ENCODE measurements at regions not wholly inside any gene's neighbourhood (a gene's known extent, or its start where the extent isn't known, plus 50 kb on each side); places are given as distances from the start of the nearest gene placed in this dataset.

DNA sequence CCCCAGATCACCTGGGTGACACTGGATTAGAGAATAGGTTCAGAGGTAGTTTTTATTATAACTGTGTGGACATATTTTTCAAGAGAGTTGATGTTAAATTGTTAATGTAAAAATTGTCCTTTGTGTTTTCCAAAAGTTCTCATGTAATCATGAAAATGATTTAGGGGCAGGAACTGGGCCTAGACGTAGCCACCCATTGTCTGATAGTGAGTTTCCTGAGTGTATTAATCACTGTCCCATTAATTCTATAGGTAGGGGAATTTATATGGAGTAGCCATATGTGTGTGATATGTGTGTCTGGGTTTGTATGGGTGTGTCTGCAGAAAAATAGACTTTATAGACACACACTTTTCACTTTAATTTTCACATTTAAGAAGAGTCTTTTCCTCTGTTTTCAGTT, 144.6 kb upstream of the RAI14 start:
- no peak for DNase-seq

DNA sequence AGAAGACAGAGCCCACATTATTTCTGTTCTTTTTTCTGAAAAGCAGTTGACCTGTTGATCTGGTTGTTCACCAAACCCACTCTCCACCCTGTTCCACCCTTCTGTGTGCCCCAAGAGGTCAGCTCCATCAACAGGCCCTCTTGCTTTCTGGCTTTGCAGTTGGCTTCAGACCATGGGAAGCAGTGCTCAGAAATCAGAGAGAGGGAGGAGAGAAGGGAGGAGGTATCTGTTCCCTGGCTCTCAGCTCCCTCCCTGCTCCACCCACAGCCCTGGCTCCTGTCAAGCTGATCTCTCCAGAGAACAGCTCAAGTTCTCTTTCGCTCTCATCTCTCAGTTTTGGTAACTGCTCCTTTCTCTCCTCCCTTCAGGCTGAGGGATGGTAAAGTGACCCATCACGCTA, 144.2 kb upstream of the RAI14 start:
- no peak for DNase-seq

DNA sequence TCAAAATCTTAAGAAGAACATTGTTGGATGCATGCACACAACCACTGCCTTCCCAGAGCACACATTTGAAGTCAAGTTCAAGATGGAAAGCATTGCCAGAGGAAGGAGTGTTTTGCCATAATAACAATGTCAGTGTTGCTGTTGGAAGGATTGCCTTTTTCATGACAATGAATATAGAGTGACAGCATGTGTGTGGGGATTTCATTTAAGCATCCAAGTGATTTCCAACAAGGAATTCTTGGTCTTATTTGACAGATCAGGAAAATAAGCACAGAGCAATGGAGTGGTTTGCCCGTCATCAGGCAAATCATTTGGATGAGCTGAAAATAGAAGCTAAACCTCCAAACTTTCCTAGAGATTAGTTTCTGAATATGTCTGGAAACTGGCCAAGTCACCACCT, 140.0 kb upstream of the RAI14 start:
- DNase-seq: no peak

DNA sequence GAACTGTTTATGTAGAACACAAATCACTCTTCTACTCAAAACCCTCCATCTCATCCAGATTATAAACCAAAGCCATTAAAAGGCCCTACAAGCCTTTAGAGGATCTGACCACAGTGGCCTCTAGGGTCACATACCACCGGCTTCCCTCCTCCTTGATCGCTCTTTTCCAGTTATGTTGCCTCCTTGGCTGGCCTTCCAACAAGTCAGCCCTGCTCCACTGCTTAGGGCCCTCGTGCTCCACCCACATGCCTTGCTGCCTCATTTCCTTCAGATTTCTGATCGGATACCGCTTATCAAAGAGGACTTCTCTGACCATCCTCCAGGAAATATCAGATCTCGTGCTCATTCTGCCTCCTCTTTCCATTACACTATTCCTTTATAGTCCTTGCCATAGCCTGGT, 139.4 kb upstream of the RAI14 start:
- DNase-seq: no peak

DNA sequence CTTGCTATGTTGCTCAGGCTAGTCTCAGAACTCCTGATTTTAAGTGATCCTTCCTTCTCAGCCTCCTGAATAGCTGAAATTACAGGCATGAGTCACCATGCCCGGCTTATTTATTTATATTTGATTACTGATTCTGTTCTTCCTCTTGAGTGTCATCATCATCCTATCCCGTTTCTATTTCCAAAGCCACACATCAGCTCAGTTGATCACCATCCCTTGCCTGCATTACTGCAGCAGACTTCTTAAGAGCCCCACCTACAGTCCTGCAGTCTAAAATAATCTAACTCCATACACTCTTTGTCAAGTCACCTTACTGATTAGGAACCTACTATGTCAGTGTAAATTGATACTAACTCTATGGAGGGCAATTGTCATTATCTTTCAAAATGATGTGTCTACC, 138.9 kb upstream of the RAI14 start:
- DNase-seq: no peak

DNA sequence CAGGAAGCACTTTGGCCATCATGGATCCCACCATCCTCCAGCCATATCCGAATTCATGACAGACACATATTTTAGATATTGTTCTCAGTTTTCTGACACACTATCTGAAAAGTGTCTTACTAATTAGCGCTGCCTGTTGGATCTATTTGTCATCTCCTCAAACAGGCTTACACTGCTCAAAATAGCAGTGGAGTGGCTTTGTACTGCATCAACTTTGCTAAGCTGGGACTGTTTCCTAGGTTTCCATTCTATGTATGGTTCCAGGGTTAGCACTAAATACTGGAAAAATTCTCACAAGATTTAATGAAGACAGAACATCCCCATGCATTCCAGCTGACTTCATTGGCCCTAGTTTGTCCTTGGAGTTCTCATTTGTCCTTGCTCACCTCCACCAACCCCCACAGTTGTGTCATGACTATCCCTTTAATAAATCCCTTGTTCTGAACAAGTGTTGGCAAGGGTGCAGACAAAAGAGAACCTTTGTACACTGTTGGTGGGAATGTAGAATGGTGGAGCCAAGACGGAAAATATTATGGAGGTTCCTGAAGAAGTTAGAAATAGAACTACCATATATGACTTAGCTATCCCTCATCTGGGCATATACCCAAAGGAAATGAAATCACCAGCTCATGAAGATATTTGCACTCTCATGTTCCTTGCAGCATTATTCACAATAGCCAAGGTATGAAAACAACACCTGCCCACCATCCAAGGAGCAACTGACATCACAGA, 136.5 kb upstream of the RAI14 start:
- no peak for DNase-seq

DNA sequence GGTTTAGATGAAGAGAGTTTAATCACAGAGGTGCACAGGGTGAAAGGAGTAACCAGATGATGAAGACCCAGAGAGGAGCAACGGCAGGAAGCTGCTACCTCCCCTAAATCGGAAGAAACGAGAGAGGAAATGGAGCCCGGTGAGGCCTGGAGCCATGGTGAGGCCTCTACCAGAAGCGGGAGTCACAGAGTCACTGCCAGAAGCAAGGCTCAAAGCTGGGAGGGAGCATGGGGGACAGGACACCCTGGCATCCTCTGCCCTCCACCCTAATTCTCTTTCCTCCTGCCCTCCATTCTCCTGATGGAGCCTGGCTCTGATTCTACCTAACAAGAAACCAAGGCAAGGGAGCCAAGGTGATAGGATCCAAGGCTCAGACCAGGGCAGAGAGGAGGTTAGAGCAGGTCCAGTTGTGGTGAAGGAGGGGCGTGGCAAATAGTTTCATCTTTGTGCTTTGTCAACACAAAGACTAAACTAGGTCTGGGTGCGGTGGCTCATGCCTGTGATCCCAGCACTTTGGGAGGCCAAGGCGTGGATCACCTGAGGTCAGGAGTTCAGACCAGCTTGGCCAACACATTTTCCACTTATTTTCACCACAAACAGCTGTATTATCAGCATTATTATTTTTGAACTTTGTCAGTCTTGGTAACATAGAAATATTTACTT, 134.4 kb upstream of the RAI14 start:
- no peak for DNase-seq

DNA sequence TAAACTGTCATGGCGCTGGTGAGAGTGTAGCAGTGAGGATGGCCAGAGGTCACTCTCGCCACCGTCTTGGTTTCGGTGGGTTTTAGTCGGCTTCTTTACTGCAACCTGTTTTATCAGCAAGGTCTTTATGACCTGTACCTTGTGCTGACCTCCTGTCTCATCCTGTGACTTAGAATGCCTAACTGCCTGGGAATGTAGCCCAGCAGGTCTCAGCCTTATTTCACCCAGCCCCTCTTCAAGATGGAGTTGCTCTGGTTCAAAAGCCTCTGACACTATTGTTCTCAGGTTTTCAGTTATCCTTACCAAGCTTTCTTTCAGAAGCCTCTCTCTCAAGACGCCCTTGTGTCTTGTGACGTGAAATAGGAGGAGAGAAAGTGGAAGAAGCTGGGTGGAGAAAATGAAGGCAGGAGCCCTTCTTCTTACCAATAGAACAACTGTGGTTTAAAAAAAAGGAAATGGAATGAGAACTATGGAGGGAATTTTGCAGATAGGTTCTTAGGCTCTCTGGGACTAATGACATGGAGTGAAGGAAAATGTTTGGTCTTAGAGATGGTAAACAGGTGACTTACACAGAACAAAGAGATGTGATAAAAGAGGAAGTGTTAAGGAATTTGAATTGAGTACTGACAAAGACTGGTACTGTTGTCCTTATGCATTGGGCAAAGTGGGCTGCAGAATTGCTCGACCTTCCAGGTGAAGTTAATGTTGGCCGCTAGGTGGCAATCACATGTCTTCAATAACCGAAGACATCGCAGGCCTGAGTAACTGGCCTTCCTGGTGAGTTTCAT, 133.3 kb upstream of the RAI14 start:
- peak; percentile 38 to 61 for DNase-seq

DNA sequence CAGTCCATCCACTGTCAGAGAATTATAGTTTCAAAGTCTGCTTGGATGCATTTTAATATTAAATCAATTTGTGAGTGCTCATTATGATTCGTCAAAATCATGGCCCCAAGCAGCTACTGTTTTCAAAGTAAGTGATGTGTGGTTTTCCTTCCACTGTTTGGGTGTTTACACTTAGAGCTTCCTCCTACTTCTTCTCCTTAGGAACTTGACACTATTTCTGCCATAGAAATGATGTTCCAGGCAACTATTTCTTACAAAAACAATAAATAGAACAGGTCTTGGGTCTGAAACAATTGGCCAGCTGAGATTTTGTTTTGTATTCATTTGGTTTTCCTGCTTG, 132.8 kb upstream of the RAI14 start:
- DNase-seq: no peak

DNA sequence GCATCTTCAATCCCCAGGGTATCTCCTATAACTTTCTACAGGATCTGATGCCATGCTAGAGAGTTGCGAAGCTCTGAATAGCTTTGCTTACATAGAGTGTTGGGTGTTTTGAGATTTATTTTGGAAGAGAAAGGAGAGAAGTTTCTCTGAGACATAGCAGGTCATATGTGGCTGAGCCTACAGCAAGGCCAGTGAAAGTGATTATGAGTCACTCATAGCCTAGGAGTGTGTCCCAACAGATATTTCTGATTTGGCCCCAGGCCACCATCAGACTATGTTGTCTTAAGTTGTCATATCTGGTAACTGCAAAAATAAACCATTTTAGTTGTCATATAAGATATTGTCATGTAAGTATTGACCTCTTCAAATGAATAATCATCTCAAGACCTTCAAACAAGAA, 132.0 kb upstream of the RAI14 start:
- DNase-seq: no peak

DNA sequence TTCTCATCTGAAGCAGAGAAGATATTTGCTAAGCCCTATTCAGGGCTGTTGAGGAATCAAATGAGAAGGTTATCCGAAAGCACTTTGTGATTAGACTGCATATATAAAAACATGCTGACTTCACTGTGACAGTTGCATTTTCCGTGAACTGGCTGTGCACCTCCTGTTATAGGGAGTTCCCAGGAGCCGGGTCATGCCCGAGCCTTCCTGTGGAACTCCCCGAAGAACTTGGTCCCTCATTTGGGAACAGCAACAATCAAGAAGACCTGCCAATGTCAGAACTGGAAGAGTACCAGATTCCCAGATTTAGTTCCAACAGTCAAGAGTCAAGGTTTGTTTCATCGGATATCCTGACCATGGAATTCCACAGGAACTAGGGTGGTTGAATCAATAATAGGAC, 130.4 kb upstream of the RAI14 start:
- DNase-seq: no peak

DNA sequence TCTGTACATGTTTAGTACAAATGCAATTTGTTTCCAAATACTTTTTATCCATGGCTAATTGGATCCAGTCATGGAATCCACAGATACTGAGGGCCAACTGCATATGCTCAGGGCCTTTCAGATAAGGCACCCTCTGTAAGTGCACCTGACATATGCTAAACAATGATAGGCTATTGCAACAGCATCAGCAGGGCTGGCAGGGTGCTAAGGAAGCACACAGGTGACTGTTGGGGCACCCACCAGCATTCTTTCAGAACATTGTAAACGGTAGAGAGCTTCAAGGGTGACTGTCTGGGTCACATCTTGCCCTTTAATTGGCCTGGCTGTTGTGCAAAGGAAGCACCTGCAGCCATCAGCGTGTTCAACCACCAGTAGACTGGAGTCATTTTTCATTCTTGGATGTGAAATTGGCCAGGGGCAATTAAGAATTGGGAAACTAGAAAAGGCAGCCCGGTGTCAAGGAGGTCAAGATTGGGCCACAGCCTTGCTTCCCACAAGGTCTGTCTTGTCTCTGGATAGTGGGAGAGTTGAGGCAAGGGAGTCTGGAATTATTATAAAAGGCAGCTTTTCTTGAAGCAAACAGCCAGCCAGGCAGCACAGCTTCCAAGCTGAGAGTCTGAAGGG, 129.3 kb upstream of the RAI14 start:
- no peak for DNase-seq

DNA sequence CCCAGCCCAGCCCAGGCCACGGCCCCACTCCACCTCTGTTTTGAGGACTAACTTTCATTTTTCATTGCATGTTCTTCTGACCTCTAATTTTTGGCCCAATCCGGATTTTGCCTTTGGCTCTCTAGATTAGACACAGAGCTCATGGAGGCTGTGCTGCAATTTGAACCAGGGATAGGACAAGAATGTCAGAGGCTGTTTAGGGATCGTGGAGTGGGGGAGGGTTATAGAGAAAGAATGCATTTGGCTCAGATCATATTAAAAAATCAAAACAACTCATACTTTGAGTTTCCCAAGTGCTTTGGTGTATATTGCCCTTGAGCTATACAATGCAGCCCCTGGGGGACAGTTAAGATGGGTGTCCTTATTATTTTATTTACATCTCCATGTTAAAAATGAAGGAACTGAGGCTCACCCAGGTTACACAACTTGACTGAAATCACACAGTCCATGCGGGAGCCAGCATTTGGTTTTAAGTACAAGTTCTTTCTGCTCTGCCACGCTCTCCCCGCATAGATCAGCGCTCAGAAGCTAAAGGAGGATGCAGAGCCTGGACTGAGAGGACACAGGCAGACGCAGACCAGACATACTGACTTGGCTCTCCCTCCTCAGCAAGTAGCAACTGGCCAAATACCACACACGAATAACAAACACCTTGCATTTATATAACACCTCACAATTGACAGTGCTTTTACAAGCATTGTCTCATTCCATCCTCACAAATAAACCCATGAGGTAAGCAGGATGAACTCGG, 126.4 kb upstream of the RAI14 start:
- DNase-seq: no peak

DNA sequence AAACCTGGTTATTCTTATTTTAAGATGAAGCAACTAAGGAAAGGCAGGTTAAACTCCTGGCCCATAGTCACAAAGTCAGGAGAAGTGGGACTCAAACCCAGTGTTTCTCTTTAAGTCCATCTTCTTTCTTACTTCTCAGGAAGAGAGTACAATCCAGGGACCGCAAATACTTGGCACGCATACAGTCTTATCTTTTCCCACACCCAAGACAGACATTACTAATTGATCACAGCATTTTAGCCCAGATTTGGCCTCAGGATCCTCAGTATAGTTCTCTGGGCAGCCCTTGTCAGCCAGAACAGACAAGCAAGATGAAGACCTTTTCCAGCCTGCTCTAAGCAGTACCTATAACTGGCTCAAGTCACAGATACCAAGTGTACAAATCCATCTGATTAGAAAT, 125.5 kb upstream of the RAI14 start:
- DNase-seq: no peak

DNA sequence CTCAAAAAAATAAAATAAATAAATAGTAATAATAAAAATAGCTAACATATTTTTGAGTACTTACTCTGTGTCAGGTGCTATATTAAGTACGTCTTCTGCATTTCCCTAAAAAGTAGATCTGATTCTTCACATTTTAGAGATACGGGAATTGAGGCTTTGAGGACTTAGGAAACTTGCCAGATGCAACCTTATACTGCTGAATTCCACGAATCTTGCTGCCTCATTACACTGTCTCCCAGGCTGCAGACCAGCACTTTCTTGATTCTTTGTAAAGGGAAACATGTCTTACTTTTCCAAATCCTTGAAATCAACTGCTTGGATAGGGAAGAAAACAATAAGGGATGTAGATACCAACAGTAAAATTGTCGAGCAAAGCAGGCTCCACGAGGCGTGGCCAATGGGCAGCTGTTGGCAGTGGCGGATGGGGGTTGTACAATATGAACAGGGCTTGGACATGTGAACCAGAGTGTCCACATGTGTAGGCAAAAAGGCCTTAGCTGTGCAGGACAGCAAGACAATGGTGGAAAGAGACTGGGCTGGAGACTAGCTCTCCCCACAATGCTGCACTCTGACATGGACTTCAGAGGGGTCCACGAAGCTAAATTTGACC, 124.3 kb upstream of the RAI14 start:
- DNase-seq: no peak

DNA sequence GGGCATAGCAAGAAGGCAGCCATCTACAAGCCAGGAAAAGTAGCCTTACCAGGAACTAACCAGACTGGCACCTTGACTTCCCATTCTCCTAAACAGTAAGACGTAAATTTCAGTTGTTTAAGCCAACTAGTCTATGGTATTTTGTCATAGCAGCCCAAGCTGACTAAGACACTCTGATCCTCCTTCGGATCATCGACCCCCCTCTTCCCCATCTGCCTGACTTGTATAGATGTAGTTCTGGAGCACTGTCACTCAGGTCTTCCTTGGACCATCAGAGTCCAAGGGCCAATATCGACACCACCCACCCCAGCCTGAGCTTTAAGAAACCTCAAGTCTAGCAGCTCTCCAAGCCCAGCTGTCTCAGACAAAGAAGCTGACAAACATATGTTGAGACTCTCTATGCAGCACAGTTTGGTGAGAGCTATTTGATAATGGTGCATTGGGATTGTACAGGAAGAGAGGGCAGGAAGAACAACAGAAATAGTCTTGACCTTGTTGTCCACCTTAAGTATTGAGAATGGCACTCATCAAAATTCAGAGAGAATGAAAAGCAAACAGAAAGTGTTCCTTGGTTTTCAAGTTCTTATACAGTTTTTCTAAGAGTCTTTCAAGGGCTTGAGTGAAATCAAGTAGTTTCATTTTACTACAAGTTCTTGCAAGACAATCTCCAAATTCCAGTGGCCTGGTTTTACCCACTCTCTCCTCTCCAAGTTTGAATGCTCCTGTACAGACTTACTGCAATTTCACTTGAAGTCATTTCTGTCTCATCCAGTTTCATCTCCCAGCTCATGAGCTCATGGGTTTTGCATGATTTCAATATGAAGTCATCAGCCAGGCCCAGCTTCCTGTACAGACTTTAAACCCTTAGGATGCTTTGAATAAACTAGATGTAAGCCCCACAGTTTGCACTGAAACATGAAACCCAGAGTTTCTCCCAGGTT, 122.3 kb upstream of the RAI14 start:
- DNase-seq: peak; percentile 7 to 37

DNA sequence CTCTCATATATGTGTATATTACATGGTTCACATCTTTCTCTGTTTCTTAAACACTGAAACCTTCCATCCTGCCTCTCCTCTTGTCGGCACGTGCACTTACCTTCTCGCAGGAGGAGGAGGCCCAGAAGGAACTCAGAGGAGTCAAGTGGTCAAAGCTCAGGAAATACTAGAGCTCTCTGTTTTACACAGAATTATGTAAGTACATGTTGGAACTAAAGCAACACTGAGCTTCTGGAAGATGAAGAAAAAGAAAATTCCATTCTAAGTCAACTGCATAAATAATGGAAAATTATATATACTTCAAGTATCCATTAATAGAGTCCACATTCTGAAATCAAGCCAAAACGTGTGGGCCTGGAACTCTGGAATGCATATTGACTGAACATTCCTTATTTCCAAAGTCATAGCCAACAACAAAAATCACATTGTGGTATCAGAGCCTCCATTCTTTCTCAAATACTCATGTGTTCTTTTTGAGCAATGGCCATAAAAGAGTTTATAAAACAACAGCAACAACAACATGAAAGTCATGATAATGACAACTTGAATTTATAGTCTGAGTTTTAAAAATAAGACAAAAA, 121.5 kb upstream of the RAI14 start:
- DNase-seq: no peak

DNA sequence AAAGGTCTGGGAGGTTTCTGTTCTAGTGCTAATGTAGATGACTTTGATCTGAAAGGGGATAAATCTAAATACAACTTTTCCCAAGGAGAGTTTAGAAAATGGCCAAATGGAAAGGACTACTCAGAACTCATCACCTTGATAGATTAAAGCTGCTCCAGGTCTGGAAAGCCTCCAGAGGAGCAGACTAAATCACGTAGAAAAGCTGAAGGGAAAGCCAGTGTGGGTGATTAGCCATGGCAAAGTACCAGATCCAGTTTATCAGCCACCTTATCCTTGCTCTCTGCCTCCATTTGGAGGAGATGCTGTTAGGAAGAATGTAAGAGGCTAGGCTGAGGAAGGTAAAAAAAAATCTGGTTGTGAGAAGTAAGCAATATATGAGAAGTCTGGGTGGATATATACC, 120.7 kb upstream of the RAI14 start:
- DNase-seq: no peak

DNA sequence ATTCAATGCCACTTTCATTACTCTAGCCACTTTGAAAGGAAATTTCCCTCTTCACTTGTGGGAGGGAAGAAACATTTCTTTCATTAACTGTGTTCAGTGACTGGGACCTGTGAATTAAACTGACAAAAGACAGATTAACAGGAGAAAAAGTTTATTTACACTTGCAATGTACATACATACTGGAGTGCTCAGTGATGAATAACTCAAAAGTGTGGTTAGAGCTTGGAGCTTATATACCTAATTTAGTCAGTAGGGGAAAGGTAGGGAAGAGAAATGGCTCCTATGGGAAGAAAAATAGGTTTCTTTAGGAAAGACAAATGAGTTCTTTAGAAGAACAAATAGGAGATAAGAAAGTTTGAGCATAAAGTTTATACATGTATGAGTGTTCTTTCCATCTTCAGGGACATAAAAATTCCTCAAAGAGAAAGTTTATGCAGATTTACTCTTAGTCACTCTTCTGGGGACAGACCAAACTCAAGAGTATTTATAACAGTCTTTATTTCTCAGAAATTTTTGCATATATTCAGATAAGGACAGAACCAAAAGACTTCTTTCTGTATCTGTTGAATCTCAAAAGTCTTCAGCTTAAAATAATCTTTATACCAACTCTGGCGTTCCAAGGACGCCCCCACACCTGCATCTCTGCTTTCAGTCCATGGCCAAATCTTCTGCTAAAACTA, 120.0 kb upstream of the RAI14 start:
- DNase-seq: peak; percentile 23 to 34

DNA sequence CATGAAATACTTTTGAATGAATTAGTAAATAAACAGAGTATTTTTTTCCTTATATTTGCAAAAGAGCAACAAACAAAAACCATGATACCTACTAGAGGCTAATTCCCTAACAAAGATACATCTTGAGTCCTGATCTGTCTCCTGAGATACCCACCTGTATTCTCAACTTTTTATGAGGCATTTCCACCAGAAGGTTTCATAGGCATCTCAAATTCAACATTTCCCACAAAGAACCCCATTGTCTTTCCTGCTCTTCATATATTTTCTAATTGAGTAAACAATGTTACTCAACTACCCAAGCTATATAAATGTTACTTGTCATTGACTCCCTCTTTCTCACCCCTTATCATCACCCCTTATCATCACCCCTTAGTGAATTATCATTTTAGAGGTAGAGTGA, 119.4 kb upstream of the RAI14 start:
- DNase-seq: no peak
